ENCODE measurements at regions not wholly inside any gene's neighbourhood (a gene's known extent, or its start where the extent isn't known, plus 50 kb on each side); places are given as distances from the start of the nearest gene placed in this dataset.

GRCh38 chr16:60731329-60732050 is 1304.7 kb downstream of the CDH8 start:
- Histone ChIP-seq H3K4me1 (ENCODE audit: control insufficient read depth, insufficient read depth, low read length) (no peaks in the 10 kb centered on the region), H3K36me3 (ENCODE audit: control insufficient read depth, insufficient read depth, low read length) (no peaks in the 10 kb centered on the region), H3K27ac (ENCODE audit: low read depth, low read length) (no peak overlapping the region), H3K27me3 (ENCODE audit: control insufficient read depth, insufficient read depth, low read length) (no peaks in the 10 kb centered on the region), H3K9ac (ENCODE audit: low read length) (no peak overlapping the region), H3K4me3 (ENCODE audit: low read length) (no peak overlapping the region)

GRCh38 chr16:60729051-60729450 is 1307.2 kb downstream of the CDH8 start:
- H3K9ac ChIP-seq (ENCODE audit: low read length), result no peak overlapping the region
- no peaks in the 10 kb centered on the region for H3K27me3 ChIP-seq (ENCODE audit: control insufficient read depth, insufficient read depth, low read length)
- H3K4me3 ChIP-seq (ENCODE audit: low read length), result no peak overlapping the region
- no peaks in the 10 kb centered on the region for H3K36me3 ChIP-seq (ENCODE audit: control insufficient read depth, insufficient read depth, low read length)
- no peak overlapping the region for H3K27ac ChIP-seq (ENCODE audit: low read depth, low read length)
- no peaks in the 10 kb centered on the region for H3K4me1 ChIP-seq (ENCODE audit: control insufficient read depth, insufficient read depth, low read length)

GRCh38 chr16:60727851-60728250 is 1308.4 kb downstream of the CDH8 start:
- no peak overlapping the region for H3K9ac ChIP-seq (ENCODE audit: low read length)
- H3K27me3 ChIP-seq (ENCODE audit: control insufficient read depth, insufficient read depth, low read length), result no peaks in the 10 kb centered on the region
- H3K36me3 ChIP-seq (ENCODE audit: control insufficient read depth, insufficient read depth, low read length), result no peaks in the 10 kb centered on the region
- H3K27ac ChIP-seq (ENCODE audit: low read depth, low read length), result no peak overlapping the region
- no peak overlapping the region for H3K4me3 ChIP-seq (ENCODE audit: low read length)
- H3K4me1 ChIP-seq (ENCODE audit: control insufficient read depth, insufficient read depth, low read length), result no peaks in the 10 kb centered on the region

- H3K36me3 ChIP-seq (ENCODE audit: control insufficient read depth, insufficient read depth, low read length), result no peaks in the 10 kb centered on the region
- no peak overlapping the region for H3K4me3 ChIP-seq (ENCODE audit: low read length)
- no peaks in the 10 kb centered on the region for H3K27me3 ChIP-seq (ENCODE audit: control insufficient read depth, insufficient read depth, low read length)
- H3K9ac ChIP-seq (ENCODE audit: low read length), result no peak overlapping the region
- no peak overlapping the region for H3K27ac ChIP-seq (ENCODE audit: low read depth, low read length)
- H3K4me1 ChIP-seq (ENCODE audit: control insufficient read depth, insufficient read depth, low read length), result no peaks in the 10 kb centered on the region
These were observed 1316.2 kb downstream of the CDH8 start for GRCh38 chr16:60720060-60720459.

GRCh38 chr16:60717808-60718207 is 1318.4 kb downstream of the CDH8 start:
- H3K27ac ChIP-seq (ENCODE audit: low read depth, low read length), result no peak overlapping the region
- H3K4me1 ChIP-seq (ENCODE audit: control insufficient read depth, insufficient read depth, low read length), result no peaks in the 10 kb centered on the region
- H3K36me3 ChIP-seq (ENCODE audit: control insufficient read depth, insufficient read depth, low read length), result no peaks in the 10 kb centered on the region
- no peak overlapping the region for H3K4me3 ChIP-seq (ENCODE audit: low read length)
- H3K9ac ChIP-seq (ENCODE audit: low read length), result no peak overlapping the region
- no peaks in the 10 kb centered on the region for H3K27me3 ChIP-seq (ENCODE audit: control insufficient read depth, insufficient read depth, low read length)

- no peak overlapping the region for H3K9ac ChIP-seq (ENCODE audit: low read length)
- no peaks in the 10 kb centered on the region for H3K4me1 ChIP-seq (ENCODE audit: control insufficient read depth, insufficient read depth, low read length)
- no peak overlapping the region for H3K4me3 ChIP-seq (ENCODE audit: low read length)
- no peak overlapping the region for H3K27ac ChIP-seq (ENCODE audit: low read depth, low read length)
- H3K36me3 ChIP-seq (ENCODE audit: control insufficient read depth, insufficient read depth, low read length), result no peaks in the 10 kb centered on the region
- H3K27me3 ChIP-seq (ENCODE audit: control insufficient read depth, insufficient read depth, low read length), result no peaks in the 10 kb centered on the region
These were observed 1324.1 kb downstream of the CDH8 start for GRCh38 chr16:60712144-60712543.

- no peaks in the 10 kb centered on the region for H3K4me1 ChIP-seq (ENCODE audit: control insufficient read depth, insufficient read depth, low read length)
- H3K36me3 ChIP-seq (ENCODE audit: control insufficient read depth, insufficient read depth, low read length), result no peaks in the 10 kb centered on the region
- no peak overlapping the region for H3K9ac ChIP-seq (ENCODE audit: low read length)
- no peak overlapping the region for H3K4me3 ChIP-seq (ENCODE audit: low read length)
- H3K27me3 ChIP-seq (ENCODE audit: control insufficient read depth, insufficient read depth, low read length), result no peaks in the 10 kb centered on the region
- no peak overlapping the region for H3K27ac ChIP-seq (ENCODE audit: low read depth, low read length)
These were observed 1331.5 kb downstream of the CDH8 start for GRCh38 chr16:60704726-60705125.

- Histone ChIP-seq H3K9ac (ENCODE audit: low read length) (no peak overlapping the region), H3K4me3 (ENCODE audit: low read length) (no peak overlapping the region), H3K27me3 (ENCODE audit: control insufficient read depth, insufficient read depth, low read length) (no peaks in the 10 kb centered on the region), H3K36me3 (ENCODE audit: control insufficient read depth, insufficient read depth, low read length) (no peaks in the 10 kb centered on the region), H3K27ac (ENCODE audit: low read depth, low read length) (no peak overlapping the region), H3K4me1 (ENCODE audit: control insufficient read depth, insufficient read depth, low read length) (no peaks in the 10 kb centered on the region)
These were observed 1333.1 kb downstream of the CDH8 start for GRCh38 chr16:60703096-60703495.

GRCh38 chr16:60686824-60687223 is 1349.4 kb downstream of the CDH8 start:
- Histone ChIP-seq H3K4me3 (ENCODE audit: low read length) (no peak overlapping the region), H3K27me3 (ENCODE audit: control insufficient read depth, insufficient read depth, low read length) (no peaks in the 10 kb centered on the region), H3K36me3 (ENCODE audit: control insufficient read depth, insufficient read depth, low read length) (no peaks in the 10 kb centered on the region), H3K4me1 (ENCODE audit: control insufficient read depth, insufficient read depth, low read length) (no peaks in the 10 kb centered on the region), H3K27ac (ENCODE audit: low read depth, low read length) (no peak overlapping the region), H3K9ac (ENCODE audit: low read length) (no peak overlapping the region)

GRCh38 chr16:60684002-60684401 is 1352.2 kb downstream of the CDH8 start:
- Histone ChIP-seq H3K4me3 (ENCODE audit: low read length) (no peak overlapping the region), H3K4me1 (ENCODE audit: control insufficient read depth, insufficient read depth, low read length) (no peaks in the 10 kb centered on the region), H3K27me3 (ENCODE audit: control insufficient read depth, insufficient read depth, low read length) (no peaks in the 10 kb centered on the region), H3K36me3 (ENCODE audit: control insufficient read depth, insufficient read depth, low read length) (no peaks in the 10 kb centered on the region), H3K27ac (ENCODE audit: low read depth, low read length) (no peak overlapping the region), H3K9ac (ENCODE audit: low read length) (no peak overlapping the region)

GRCh38 chr16:60682219-60682618 is 1354.0 kb downstream of the CDH8 start:
- Histone ChIP-seq H3K27ac (ENCODE audit: low read depth, low read length) (no peak overlapping the region), H3K4me3 (ENCODE audit: low read length) (no peak overlapping the region), H3K27me3 (ENCODE audit: control insufficient read depth, insufficient read depth, low read length) (no peaks in the 10 kb centered on the region), H3K9ac (ENCODE audit: low read length) (no peak overlapping the region), H3K4me1 (ENCODE audit: control insufficient read depth, insufficient read depth, low read length) (no peaks in the 10 kb centered on the region), H3K36me3 (ENCODE audit: control insufficient read depth, insufficient read depth, low read length) (no peaks in the 10 kb centered on the region)

- Histone ChIP-seq H3K4me1 (ENCODE audit: control insufficient read depth, insufficient read depth, low read length) (no peaks in the 10 kb centered on the region), H3K36me3 (ENCODE audit: control insufficient read depth, insufficient read depth, low read length) (no peaks in the 10 kb centered on the region), H3K9ac (ENCODE audit: low read length) (no peak overlapping the region), H3K4me3 (ENCODE audit: low read length) (no peak overlapping the region), H3K27me3 (ENCODE audit: control insufficient read depth, insufficient read depth, low read length) (no peaks in the 10 kb centered on the region), H3K27ac (ENCODE audit: low read depth, low read length) (no peak overlapping the region)
These were observed 1355.2 kb downstream of the CDH8 start for GRCh38 chr16:60681043-60681442.

- no peaks in the 10 kb centered on the region for H3K27me3 ChIP-seq (ENCODE audit: control insufficient read depth, insufficient read depth, low read length)
- H3K27ac ChIP-seq (ENCODE audit: low read depth, low read length), result no peak overlapping the region
- no peaks in the 10 kb centered on the region for H3K4me1 ChIP-seq (ENCODE audit: control insufficient read depth, insufficient read depth, low read length)
- H3K36me3 ChIP-seq (ENCODE audit: control insufficient read depth, insufficient read depth, low read length), result no peaks in the 10 kb centered on the region
- H3K4me3 ChIP-seq (ENCODE audit: low read length), result no peak overlapping the region
- H3K9ac ChIP-seq (ENCODE audit: low read length), result no peak overlapping the region
These were observed 1361.2 kb downstream of the CDH8 start for GRCh38 chr16:60675022-60675421.

Data from rectal smooth muscle tissue (tissue), 1 donor.